RPMI7951 (cell line): ENCODE measurements at regions not wholly inside any gene's neighbourhood (a gene's known extent, or its start where the extent isn't known, plus 50 kb on each side); places are given as distances from the start of the nearest gene placed in this dataset.
A peak's percentile ranks its signal among the peaks of the same experiment; 100 is the strongest.

Experiments
- DNase-seq: peaks from one replicate; pipeline ENCODE4 v3.0.0-alpha.2; 2012; ENCODE audit warnings: low read depth

DNA sequence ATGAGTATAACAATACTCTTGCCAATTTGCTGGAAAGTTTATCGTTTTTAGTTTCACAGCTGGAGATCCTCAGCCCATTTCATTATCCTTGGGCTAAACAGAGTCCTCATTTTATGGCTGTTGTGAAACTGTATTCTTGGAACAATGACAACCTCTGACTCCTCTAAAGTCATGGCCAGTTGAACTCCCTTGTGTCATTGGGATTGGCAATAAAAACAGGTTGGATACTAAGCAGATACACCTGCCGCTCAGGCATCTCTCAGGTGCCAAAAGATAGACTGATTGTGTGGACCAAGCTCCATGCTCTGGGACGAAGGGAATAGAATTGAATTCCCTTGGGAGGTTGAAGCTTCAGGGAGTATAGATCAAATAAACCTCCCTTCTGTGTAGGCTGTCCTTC, 182.2 kb downstream of the WDR11 start:
- DNase-seq: no peak

DNA sequence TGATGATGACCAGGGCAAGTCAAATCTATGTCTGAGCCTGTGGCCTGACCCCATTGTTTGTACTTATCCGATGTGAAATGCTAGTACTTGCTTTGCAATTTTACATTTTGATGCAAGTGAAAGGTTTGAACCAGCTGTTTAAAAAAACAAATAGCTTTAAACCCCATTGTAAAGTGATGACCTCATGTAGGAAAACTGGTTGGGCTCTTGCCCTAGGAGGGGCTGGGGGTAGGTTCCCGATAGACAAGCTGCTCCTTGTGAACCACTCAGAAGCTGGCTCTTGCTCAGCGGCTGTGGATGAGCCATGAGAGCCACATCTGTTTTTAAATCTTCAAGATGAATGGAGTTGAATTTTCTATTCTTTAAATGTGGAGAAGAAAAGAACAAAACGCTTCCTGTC, 185.3 kb downstream of the WDR11 start:
- peak; percentile 25 for DNase-seq

DNA sequence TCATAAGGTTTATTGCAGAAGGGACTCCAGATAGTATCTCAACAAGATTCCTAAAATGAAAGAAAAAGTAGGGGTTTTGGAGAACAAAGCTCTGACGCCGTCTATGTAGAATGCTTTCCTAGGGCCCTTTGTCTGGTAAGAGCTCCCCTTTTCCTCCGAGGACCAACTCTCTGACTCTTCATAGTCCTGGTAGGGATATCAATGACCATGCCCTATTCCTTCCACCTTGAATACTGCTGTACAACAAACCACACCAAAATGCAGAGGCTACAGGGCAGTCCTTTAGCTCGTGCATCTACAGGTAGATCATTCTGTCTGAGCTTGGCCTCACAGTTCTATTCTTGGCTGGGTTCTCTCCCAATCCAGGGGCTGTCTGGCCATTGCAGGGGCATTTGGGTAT, 190.3 kb downstream of the WDR11 start:
- no peak for DNase-seq

DNA sequence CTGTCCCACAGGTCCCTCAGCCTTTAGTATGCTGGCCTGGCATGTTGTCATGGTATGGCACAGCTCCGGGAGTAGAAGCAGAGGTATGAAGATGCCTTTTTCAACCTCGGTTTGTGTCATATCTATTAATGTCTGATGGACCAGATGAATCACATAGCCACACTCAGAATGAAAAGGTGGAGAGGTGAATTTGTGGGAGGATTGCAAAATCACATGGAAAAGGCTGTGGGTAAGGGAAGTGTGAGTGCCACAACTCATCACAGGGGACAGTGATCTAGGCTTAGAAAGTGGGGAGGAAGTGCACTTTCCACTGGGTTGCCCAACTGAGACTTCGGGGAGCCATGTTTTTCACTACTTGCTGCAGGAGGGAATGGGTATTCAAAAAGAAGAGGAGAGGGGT, 190.7 kb downstream of the WDR11 start:
- DNase-seq: no peak

DNA sequence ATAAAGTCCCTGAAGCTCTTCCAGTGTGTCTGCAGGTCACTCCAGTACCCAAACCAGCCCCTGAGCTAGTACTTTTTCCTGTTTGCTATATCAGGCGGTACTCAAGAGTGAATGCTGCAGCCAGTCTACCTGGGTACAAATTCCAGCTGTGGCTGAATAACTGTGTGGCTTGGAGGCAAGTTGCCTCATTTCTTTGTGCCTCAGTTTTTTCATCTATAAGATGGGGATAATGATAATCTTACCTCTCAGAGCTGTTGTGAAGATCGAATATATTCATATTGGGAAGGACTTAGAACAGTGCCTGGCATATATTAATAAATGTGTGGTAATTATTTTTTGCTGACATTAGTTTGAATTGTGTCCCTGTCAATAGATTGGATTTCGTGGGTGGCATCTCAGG, 191.2 kb downstream of the WDR11 start:
- DNase-seq: no peak

DNA sequence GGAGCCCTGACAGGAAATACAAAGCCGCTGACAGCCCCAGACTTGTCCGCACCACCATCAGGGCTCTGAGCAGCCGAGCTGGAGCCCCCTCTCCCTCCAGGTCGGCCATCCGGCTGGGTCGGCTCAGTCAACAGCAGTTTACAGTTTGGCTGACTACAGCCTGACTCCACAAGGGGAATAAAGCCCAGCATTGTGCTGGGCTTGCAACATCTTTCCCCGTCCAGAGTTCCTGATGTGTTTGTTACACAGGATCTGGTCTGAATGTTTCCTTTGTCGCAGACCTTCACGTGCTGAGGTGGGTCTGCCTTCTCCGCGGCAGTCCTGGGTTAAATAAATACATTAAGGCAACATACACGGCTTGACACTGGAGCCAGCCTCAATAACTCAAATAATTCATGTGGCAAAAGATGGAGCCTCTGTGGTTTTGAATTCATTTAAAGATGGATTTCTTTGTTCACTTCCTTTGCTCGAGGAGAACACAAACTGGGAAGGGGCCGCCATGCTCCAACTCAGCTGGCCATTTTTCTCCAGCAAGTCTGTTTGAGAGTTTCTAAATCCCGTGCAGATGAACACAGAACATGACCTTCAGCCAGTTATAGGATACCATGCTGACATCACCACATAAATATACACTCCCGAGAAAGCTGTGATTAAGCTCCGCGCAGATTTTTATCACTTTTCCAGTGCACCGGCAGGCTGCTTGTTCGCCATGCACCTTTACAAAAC, 192.1 kb downstream of the WDR11 start:
- peak; percentile 54 for DNase-seq

DNA sequence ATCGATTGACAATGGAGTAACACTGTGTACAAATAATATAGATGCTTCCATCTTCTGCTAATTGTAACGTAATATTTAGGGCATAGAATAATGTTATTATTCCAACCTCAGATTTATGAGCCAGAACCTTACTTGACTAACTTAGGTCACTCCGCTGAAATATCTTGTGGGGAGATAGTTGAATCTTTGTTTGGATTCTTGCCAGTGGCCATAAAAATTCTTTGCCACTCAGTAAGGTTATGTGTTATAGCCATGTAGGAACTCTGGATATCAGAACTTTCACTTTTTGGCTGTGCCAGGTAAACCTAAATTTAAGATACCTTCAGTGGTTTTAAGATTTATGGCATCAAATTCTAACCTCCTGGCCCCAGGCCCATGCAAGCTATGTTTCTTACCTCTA, 197.6 kb downstream of the WDR11 start:
- no peak for DNase-seq

DNA sequence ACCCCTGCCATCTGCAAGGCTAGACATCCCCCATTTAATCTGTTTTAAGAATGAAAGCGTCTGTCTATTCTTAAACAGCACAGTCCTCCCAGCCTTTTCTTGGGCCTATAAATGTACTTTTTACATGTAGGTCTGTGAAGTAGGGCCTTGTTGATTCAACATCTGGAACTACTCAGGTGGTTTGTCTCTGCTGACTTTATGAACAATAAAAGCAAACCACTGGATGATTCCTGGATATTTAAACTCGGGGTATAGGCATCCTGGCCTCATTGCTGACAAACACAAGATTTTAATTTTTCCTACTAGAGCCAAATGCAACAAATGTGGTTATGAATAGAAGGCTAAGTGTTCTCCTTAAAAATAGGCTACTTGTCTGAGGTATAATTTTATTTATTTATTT, 198.3 kb downstream of the WDR11 start:
- no peak for DNase-seq

DNA sequence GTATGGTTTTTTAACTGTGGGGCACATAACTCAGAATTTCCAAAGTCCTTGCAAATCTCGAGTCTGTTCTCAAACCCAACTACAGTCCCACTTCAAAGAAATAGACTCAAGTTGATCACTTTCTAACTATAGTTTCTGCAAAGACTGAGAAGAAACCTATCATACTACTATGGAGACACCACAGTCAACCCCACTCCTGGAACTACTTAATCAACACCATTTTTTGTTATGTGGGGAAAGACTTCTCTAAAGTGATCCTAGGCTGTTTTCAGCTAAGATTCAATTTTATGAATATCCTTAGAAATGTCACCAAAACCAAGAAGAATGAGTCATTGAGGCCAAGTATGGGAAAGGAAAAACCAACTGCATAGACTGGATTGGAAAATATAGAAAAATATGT, 198.8 kb downstream of the WDR11 start:
- DNase-seq: no peak

DNA sequence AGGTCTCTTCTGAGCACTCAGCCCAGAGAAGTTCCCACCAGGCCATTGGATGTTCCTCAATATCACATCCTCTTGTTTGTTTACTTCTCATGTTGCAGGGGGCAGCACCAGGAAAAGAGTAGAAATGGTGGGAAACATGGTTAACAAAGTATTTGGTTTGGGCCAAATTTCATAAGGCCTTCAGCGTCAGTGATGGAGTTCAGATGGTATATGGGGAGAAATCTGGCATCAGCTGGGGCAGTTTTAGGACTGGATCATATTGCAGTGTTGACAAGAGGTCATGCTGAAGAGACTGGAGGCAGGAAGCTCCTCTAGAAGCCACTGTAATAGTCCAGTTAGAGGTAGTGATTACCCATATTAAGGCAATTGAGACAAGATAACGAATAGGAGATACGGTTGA, 200.0 kb downstream of the WDR11 start:
- DNase-seq: no peak

DNA sequence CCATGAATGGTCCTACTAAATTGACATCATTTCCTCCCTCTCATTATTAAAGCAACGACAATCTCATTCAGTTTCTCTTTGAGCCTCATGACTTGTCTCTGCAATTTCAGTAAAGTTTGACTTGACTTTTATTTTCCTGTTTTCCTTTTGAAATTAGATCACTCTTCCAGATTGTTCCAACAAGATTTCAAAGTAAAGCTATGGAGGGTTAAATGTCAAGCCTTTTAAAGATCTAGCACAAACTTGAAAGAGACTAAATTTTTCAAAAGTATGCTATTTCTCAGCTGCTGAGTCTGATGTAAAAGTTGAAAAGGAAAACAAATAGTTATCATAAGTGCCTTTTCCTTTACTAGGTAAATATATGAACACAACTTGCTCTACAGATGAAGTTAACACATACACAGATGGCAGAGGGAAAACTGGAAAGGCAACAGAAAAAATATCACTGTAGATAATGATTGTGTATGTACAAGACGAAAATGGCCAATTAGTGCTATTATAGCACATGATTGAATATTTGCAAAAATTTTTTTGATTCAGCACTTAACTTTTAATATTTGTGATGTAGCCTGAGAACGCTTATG, 200.6 kb downstream of the WDR11 start:
- no peak for DNase-seq

DNA sequence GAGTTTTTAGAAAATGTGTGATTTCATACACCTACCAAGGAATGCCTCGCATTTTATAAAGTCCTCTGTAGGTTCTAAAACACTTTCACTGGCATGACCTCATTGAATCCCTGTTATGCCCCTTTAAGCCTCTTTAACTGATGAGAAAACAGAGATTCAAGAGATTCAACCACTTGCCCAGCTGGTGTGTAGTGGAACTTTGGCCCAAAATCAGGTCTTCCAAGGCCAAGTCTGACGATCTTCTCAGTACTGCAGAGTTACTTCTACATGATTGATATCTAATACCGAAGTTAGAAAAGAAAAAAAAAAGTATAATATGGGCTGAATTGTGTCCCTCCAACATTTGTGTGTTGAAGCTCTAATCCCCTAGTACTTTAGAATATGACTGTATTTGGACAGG, 202.0 kb downstream of the WDR11 start:
- no peak for DNase-seq

DNA sequence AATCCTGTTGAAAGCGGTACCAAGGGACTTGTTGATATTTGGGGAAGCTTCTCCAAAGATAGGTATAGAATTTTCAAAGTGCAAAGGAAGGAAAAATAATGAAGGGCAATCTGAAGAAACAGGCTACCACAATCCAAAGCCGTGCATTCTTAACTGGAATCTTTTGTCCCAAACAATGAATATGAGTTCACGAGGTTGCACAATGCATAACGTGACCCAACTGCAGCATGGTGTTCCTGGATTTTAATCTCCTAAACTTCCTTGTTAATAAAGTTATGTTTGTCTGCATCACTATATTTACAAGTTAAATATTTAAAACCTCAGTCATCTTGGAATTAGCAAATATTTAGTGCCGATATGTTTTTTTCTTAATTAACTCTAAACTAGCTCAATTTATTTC, 203.7 kb downstream of the WDR11 start:
- no peak for DNase-seq

DNA sequence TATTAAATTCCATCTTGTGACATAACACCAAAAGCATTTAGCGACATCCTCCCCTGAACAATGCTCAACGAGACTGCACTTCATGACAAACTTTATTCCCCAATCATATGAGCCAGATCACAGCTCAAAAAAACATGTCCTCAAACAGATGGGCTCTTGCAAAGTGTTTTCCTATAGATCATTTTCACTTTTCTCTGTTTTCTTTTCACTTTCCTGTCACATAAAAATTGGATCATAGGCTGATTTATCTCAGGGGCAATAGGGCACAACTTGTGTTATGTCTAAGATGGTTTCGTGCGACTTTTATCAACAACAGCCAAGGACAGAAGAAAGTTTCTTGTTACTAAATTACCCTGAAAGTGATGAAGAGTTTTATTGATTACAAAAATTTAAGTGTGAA, 206.1 kb downstream of the WDR11 start:
- DNase-seq: no peak

DNA sequence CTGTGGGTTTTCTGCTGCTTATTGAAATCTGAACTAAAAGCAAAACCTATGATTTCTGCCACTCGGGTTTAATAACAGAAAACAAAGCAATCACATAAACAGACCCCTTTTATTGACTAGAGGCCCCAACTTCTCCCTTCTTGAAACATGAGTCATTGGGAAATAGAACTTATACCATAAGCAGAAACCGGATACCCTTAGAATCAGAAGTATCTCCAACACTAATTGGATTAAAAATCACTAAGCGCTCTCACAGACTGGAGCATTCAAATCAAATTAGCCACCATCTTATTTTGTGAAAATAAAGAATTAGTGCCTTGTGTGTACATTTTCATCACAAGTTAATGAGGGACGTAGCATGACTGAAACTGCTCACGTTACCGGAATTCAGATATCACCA, 206.9 kb downstream of the WDR11 start:
- DNase-seq: no peak

DNA sequence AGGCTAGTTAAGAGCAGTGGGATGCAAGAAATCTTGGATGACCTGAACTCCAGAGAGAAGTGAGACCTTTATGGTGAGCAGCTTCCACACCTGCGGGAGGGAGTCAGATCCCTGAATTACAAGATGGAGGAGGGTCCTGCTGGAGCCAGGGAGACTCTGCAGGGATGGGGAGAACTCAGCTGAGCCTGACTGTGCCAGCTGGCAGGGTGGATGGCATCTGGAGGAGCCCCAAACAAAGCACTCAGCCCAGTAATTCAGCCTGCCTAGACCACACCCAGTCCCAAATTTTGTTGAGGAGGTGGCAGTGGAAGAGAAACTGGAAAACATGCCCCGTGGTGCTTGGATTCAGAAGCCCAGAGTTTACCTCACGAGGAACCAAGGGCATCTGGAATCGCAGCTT, 208.2 kb downstream of the WDR11 start:
- DNase-seq: no peak

DNA sequence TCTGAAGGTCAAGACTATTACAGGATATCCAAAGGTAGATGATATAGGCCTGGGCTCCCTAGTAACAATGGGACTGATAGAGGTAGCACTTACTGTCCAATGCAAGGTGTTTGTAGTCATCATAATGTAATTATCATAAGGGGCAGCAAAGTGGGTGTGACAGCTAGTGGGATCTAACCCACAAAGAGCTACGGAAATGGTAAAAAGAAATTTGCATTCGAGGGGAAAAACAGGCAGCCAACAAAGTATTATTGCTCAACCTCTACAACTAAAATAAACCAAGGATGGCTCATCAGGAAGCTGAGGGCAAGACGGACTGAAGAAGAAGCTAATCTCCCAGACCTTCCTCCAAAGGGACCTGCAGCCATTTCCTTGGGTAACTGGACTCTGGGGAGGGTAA, 211.0 kb downstream of the WDR11 start:
- DNase-seq: no peak

DNA sequence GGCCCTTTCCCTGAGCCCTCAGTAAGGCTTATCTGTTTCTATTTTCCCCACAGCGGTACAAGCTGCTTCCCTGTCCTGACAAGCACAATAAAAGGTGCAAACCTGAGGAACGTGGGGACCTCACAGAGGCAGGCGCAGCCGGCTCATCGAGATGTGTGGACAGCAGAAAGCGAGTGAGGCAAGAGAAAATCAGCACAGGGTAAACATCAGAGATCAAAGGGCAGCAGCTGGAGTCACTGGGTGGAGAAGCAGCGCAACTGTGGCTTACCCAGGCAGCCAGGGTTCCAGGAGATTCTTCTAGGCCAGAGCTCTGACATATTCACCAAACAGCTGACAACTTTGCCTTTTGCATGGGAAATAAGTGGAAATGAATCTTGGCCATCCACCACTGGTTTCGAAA, 212.6 kb downstream of the WDR11 start:
- DNase-seq: no peak

DNA sequence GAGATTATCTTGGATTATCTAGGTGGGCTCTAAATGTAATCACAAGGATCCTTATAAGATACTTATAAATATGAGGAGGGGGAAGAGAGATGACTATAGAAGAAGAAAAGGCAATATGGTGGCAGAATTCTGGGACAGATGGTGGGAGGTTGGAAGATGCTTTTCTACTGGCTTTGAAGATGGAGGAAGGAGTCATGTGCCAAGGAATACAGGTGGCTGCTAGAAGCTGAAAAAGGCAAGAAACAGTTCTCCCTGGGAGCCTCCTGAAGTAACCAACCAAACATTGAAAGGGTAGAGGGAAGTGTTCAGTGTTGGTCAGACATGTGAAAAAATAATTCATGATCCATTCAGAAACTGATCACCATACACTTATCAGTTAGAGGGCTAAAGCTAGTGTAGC, 213.3 kb downstream of the WDR11 start:
- no peak for DNase-seq

DNA sequence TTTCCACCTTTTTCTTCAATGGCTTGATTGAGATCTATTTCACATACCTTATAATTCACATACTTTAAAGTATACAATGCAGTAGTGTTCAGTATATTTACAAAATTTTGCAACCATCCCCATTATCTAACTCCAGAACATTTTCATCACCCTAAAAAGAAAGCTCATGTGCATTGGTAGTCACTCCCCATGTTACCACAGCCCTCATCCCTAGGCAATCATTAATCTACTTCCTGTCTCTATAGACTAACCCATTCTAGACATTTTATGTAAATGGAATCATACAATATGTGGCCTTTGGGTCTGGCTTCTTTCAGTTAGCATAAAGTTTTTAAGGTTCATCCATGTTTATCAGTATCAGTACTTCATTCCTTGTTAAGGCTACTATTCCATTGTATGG, 214.2 kb downstream of the WDR11 start:
- DNase-seq: no peak

DNA sequence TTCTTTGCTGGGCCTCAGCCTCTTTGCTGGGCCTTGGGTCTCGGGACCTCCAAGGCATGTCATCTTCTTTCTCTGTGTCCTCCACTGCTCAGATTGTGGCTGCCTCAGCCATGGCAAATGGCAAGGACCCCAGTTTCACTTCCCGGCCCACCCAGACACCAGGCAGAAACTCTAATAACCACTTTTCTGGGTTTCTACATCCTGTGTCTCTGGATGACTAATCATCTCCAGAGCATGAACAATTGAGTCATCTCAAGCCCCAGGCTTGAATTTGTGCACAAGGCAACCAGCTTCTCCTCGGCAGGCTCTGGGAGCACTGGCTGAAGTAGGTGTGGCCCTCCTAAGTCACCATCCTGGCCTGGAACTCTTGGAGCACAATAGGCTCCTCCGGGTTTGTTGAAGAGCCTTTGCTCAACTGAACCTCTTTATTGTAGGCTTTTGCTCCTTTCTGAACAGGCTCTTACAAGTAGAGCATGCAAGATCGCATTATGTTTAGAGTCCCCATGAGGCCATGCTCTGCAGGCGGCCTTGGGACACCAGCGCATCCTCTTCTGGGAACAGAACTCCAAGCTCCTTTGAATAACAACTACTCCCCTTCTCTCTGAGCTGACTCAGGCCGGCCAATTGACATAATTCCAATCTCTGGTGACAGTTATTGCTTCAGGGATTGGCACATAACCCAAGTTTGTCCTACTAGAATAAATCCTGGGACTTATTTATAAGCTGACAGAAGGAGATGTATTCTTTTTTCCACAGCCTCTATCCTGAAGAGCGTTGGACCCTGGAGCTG, 218.1 kb downstream of the WDR11 start:
- DNase-seq: peak; percentile 96

DNA sequence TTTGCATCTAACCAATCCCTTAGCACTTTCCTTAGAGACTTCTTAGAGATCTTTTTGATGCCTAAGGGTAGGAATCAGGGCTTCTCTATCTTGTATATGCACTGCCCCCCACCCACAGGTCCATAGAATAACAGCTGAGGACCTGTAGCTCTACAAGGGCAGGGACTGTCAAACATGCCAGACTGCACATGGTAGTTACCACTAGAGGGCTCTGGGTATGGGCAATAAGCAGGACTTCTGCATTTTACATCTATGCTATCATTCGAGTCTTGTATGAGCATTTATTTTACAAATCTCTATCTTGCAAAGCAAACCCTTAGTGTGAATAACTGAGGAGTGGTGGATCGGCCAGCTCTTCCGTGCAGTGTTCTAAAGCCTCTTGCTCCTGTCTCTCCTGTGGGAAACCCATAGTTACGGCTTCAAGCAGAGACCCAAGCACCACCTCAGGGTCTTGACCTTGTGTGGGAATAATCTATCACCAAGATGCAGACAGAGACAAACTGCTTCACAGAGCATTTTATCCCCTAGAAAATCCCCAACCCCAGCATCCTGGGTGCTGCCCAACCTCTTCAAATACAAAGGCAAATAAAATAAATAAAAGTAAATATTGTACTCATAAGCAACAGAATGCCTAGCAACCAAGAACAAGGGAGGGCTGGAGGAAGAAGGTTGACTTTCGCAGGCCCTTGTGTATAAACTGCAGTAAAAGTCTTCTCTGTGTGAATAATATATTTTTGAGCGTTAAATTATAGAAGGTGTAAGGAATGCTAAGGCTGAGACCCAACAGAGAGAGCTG, 219.3 kb downstream of the WDR11 start:
- DNase-seq: no peak
